ENCODE measurements at regions not wholly inside any gene's neighbourhood (a gene's known extent, or its start where the extent isn't known, plus 50 kb on each side); places are given as distances from the start of the nearest gene placed in this dataset.

DNA sequence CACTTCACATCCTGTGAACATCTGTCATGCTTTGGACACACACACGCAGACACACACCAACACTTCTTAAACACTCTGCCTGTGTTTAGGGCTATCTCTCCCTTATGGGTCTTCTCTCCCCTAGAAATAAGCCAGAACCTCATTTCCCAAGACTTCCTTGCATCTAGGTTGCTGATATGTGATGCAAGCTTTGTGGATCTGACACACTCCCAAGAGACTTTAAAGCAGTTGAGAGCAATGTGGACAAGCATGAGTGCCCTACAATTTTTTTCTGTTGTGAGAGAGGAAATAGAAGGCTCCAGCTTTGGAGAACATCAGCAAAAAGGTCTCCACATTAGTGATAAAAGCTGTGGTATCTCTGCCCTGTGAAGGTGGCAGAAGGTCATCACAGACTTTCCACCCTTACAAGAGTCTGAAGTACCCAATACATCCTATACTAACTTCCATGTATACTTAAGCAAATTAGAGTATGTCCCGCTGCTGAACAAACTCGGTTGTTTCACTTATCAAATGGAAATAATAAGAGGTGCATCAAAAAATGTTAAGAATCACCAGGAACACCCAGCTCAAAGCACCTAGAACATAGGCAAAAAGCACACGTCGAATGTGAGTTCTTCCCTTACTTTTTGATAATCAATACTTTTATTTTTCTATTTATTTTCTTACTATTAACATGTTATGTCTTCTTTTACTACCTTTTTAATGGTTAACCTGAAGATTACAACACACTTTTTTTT, 267.6 kb downstream of the SETD4 start:
- DNase-seq = no peak

- no peak for DNase-seq
These were observed 268.6 kb downstream of the SETD4 start for GRCh38 chr21:35791541-35792325.

DNA sequence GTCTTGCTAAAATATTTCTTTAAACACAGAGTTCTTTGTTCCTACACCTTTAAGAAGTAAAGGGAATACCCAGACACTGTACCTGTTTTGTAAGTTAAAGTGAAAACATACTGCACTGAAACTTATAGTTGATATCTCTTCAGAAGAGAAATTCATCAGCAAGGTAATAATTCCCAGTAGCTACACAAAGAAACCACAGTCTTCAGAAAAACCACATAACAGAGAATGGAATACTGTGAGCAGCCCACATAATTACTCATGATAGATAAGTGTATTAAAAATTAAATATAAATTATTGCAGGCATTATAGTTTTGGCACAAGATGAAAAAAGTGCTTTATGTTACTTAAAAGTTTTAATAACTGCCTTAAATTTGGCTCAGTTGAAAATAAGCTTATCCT, 276.6 kb downstream of the SETD4 start:
- DNase-seq = no peak

GRCh38 chr21:35782667-35783066, 277.7 kb downstream of the SETD4 start:
- DNase-seq = no peak

- DNase-seq = no peak
These were observed 279.3 kb downstream of the SETD4 start for GRCh38 chr21:35780983-35781382.

- DNase-seq = no peak
These were observed 280.4 kb downstream of the SETD4 start for GRCh38 chr21:35779690-35780570.

GRCh38 chr21:35779167-35779566, 281.2 kb downstream of the SETD4 start:
- no peak for DNase-seq

GRCh38 chr21:35777081-35777480, 283.2 kb downstream of the SETD4 start:
- no peak for DNase-seq

- no peak for DNase-seq
These were observed 284.4 kb downstream of the SETD4 start for GRCh38 chr21:35775778-35776544.

DNA sequence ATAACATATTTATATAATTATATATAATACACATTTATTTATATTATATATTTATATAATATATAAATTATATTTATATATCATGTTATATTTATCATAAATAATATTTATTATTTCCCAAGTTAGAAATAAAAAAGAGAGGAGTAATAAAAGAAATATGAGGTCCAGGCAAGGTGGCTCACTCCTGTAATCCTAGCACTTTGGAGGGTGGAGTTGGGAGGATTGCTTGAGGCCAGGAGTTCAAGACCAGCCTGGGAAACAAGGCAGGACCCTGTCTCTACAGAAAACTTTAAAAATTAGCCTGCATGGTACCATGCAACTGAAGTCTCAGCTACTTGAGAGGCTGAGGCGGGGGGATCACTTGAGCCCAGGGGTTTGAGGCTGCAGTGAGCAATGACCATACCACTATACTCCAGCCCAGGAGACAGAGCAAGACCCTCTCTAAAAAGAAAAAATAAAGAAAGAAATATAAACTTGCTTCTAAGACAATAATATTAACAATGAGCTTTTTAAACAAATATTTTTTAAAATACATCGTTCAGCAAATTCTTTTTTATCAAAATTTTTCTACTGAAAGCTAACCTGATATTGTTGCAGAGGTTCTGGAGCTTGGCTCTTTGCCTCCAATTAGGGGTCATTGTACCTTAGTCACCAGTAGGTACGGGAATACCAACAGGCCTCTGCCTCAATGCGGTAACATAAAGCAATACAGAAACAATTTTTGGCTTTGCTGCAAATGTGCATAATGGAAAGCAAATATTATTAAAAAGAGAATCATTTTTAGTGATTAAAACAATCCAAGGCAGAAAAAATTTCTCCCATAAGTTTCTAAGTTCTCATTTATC, 290.0 kb downstream of the SETD4 start:
- no peak for DNase-seq

DNA sequence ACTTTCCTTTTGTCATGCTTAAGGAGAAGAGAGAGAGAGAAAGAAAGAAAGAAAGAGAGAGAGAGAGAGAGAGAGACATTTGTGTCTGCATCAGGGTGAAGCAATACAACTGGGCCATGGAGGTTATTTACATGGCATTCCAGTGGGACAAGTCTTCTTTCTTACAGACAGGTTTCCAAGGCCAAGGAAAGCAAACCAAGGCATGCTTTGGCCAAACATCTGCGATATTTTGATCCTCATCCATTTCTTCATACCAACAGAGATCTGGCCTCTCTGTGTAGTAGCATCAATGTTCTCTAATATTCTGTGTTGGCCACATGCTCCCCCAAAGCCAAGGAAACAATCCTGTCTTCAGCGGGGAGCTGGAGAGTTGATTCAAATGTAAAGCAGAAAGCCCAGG, 292.1 kb downstream of the SETD4 start:
- DNase-seq = no peak

DNA sequence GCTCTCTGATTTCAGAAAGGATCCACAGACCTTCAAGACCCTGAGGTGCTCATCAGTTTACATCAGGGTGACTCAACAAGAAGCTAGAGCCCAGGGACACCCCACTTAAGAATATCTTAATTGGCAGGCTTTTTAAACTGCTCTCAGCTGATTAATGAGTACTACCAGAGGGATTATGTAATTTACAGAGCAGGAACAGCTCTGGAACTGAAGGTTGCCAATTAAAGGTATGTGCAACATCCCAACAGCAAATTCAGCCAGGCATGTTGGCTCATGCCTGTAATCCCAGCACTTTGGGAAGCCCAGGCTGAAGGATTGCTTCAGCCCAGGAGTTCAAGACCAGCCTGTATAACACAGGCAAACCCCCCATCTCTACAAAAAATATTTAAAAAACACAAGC, 295.7 kb downstream of the SETD4 start:
- no peak for DNase-seq

DNA sequence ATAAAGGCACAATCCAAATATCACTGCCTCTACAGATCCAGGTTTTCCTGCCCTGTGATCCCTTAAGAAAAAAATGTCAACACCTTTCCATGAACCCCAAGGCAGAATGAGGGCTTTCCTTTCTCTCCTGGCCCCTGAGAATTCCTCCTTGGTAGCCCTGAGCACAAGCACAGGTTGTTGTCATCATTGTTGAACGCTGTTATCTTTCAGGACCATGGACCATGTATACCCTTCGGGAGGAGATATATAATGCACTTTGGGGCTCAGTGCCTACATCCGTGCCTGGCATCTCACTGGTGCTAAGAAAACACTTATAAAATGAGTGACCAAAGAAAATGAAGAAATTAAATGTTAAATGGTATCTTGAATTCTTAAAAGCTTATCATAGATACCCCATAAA, 296.2 kb downstream of the SETD4 start:
- DNase-seq = no peak

GRCh38 chr21:35754583-35754982, 305.7 kb downstream of the SETD4 start:
- DNase-seq = no peak

- DNase-seq = no peak
These were observed 307.0 kb downstream of the SETD4 start for GRCh38 chr21:35753308-35753707.

DNA sequence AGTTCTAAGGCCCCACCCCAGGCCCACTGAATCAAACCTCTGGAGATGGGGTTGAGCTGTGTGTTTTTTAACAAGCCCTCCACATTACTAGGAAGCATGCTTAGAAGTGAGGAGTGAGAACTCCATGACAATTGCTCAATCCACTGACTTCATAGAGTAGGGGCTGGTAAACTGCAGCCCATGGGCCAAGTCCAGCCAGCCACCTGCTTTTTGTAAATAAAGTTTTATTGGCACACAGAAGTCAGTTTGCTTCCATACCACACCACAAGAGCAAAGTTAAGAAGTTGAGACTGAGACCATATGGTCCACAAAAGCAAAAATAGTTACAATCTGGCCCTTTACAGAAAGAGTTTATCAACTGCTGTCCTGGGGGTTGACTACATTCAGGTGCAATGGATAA, 309.2 kb downstream of the SETD4 start:
- DNase-seq = no peak

- DNase-seq = no peak
These were observed 310.4 kb downstream of the SETD4 start for GRCh38 chr21:35749904-35750303.

DNA sequence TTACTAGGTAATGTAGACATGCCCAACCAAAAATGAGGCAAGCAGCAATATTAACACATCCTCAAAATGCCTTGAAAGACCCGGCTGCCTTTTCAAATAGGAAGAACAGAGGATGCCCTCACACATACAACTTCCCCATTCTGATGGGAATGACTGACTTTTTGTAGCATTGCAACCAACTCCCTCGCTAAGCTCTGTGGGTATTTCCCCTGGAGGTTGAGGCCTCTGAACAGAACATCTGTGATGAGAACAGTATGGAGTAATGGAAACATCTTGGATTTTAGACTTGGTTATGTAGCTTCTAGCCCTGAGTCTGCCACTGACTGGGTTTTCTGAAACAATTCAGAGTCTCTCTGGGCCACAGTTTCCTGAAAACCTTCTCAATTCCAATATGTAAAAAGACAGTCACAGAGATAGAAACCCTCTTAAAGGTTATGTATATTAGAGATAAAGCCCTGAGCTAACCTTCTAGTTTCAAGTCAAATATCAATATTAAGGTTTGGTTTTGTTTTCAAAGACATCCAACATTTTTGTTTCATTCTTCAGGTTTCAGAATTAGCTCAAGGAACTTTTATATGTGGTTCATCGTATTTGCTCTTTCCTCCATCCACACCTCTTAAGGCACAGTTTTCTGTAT, 311.5 kb downstream of the SETD4 start:
- DNase-seq = no peak

DNA sequence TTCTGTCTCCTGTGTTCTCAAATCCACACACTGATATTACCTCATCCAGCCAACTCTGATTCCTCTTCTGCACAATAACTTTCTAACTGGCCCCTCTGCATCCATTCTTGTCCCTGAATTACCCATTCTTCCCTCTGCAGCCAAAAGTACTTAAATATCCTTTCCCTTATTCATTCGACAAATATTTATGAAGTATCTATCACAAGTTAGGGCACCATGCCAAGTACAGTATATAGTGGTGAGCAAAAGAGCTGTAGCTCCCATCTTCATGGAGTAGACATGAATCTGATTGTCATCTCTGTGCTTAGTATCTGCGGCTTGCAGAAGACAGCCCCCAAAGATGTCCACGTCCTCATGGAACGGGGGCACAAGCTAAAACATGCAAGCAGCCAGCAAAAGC, 316.8 kb downstream of the SETD4 start:
- DNase-seq = no peak

DNA sequence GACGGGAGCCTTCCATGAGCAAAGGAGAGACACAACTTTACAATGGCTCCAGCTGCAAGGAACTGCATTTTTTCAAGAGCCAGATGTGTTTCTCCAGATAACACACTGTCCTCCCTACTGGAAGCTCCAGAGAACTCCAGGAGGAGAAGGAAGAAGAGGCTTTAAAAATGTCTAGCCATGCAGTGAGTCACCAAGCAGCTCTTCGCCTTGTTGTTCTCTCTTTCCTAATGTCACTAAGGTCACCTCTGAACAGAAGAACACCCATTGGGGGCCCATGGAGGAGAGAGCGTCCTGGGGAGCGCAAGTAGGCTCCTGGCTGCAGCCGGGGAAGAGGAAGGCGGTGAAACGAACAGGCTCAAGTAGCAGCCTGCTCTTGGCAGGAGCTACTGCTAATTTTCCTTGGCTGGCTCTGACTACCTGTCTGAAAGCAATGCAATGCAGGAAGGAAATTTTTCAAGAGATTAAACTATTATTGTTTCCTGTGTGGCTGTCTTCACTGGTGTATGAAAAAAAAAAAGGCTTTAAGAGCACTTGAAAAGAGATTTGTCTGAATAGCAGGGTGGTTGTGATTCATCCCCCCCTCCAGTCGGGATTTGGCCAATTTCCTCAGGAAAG, 321.9 kb downstream of the SETD4 start:
- DNase-seq = no peak

GRCh38 chr21:35737899-35738346, 322.4 kb downstream of the SETD4 start:
- DNase-seq = no peak

All from activated naive CD4-positive, alpha-beta T cell treated with Interleukin-2 at 50 U/mL for 16 hours (primary cell).